ENCODE measurements at regions not wholly inside any gene's neighbourhood (a gene's known extent, or its start where the extent isn't known, plus 50 kb on each side); places are given as distances from the start of the nearest gene placed in this dataset.

GRCh38 chr21:22585558-22585957 is 1587.3 kb downstream of the NCAM2 start:
- Mint-ChIP-seq H3K4me3 (no peak overlapping the region), H3K4me1 (no peaks in the 10 kb centered on the region), H3K27me3 (no peaks in the 10 kb centered on the region), H3K27ac (no peak overlapping the region), H3K9me3 (peaks cover 0 to 8% (median 4%) of the 10 kb centered on the region in 7 donors), H3K36me3 (no peaks in the 10 kb centered on the region)
- Histone ChIP-seq H3K36me3 (ENCODE audit: control insufficient read depth, insufficient read depth, low read length) (no peaks in the 10 kb centered on the region), H3K27me3 (ENCODE audit: control insufficient read depth, insufficient read depth, low read length) (no peaks in the 10 kb centered on the region), H3K4me1 (ENCODE audit: control insufficient read depth, insufficient read depth, low read length, poor library complexity, severe bottlenecking) (no peaks in the 10 kb centered on the region), H3K4me3 (ENCODE audit: low read depth, low read length) (no peak overlapping the region), H3K27ac (ENCODE audit: insufficient read depth, low read length, poor library complexity, severe bottlenecking) (no peak overlapping the region), H3K9me3 (ENCODE audit: control insufficient read depth in 2 of 2, low read length in 2 of 2) (peaks cover 0 to 7% of the 10 kb centered on the region in 2 experiments)
- no peak for ATAC-seq (ENCODE audit: low read depth in 2 of 2)
- no peak for DNase-seq

DNA sequence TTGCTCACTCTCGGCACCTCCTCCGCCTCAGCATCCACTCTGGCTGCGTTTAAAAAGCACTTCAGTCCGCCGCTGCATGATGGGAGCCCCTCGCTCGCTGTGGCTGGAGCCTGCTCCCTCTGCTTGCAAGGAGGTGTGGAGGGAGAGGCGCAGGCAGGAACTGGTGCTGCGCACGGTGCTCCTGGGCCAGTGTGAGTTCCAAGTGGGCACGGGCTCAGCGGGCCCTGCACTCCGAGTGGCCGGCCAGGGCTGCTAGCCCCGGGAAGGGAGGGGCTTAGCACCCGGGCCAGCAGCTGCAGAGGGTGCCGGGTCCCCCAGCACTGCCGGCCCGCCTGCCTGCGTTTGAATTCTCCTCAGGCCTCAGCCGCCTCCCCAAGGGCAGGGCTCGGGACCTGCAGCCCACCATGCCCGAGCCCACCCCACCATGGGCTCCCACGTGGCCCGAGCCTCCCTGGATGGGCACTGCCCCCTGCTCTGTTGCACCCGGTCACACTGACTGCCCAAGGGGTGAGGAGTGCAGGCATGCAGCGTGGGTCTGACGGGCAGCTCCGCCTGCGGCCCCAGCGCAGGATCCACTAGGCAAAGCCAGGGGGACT is 1599.5 kb downstream of the NCAM2 start:
- Mint-ChIP-seq H3K4me3 (no peak overlapping the region), H3K27me3 (no peaks in the 10 kb centered on the region), H3K4me1 (no peaks in the 10 kb centered on the region), H3K27ac (no peak overlapping the region), H3K36me3 (no peaks in the 10 kb centered on the region), H3K9me3 (peaks cover 0 to 34% (median 10%) of the 10 kb centered on the region in 7 donors)
- ATAC-seq (ENCODE audit: low read depth in 2 of 2) (no peak), DNase-seq (no peak)
- Histone ChIP-seq H3K36me3 (ENCODE audit: control insufficient read depth, insufficient read depth, low read length) (no peaks in the 10 kb centered on the region), H3K4me3 (ENCODE audit: low read depth, low read length) (no peak overlapping the region), H3K27ac (ENCODE audit: insufficient read depth, low read length, poor library complexity, severe bottlenecking) (no peak overlapping the region), H3K27me3 (ENCODE audit: control insufficient read depth, insufficient read depth, low read length) (no peaks in the 10 kb centered on the region), H3K4me1 (ENCODE audit: control insufficient read depth, insufficient read depth, low read length, poor library complexity, severe bottlenecking) (no peaks in the 10 kb centered on the region), H3K9me3 (ENCODE audit: control insufficient read depth in 2 of 2, low read length in 2 of 2) (peaks cover 0 to 4% of the 10 kb centered on the region in 2 experiments)

DNA sequence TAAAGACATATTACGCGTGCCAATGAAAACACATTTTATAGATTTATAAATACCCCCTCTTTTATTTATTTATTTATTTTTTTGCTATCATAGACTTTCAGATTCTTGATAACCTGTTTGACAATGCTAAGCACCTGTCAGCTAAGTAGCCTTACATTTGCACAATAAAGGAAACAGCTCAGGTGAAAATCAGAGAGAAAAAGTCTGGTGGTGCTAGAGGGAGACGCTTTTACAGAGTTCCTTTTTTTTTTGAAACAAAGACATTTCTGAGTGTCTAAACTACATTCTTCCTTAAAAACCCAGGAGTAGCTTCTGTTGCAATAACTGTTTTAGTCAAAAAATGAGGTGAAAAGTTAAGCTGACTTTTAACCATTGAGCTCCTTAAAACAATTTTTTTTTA is 1611.6 kb downstream of the NCAM2 start:
- DNase-seq: no peak
- no peaks in the 10 kb centered on the region for H3K36me3 Mint-ChIP-seq
- Histone ChIP-seq H3K4me1 (ENCODE audit: control insufficient read depth, insufficient read depth, low read length, poor library complexity, severe bottlenecking) (no peaks in the 10 kb centered on the region), H3K9me3 (ENCODE audit: control insufficient read depth in 2 of 2, low read length in 2 of 2) (peaks cover 6 to 11% of the 10 kb centered on the region in 2 experiments), H3K27me3 (ENCODE audit: control insufficient read depth, insufficient read depth, low read length) (no peaks in the 10 kb centered on the region), H3K27ac (ENCODE audit: insufficient read depth, low read length, poor library complexity, severe bottlenecking) (no peak overlapping the region), H3K36me3 (ENCODE audit: control insufficient read depth, insufficient read depth, low read length) (no peaks in the 10 kb centered on the region), H3K4me3 (ENCODE audit: low read depth, low read length) (no peak overlapping the region)
- H3K27me3 Mint-ChIP-seq: no peaks in the 10 kb centered on the region
- H3K4me3 Mint-ChIP-seq: no peak overlapping the region
- no peak overlapping the region for H3K27ac Mint-ChIP-seq
- H3K9me3 Mint-ChIP-seq: peaks cover 0 to 17% (median 3%) of the 10 kb centered on the region in 7 donors
- no peak for ATAC-seq (ENCODE audit: low read depth in 2 of 2)
- H3K4me1 Mint-ChIP-seq: no peaks in the 10 kb centered on the region

GRCh38 chr21:22627911-22628310 is 1629.7 kb downstream of the NCAM2 start:
- no peak overlapping the region for H3K27ac Mint-ChIP-seq

GRCh38 chr21:22630953-22631465 is 1632.8 kb downstream of the NCAM2 start:
- peaks cover 0 to 3% of the 10 kb centered on the region in 2 experiments for H3K9me3 ChIP-seq (ENCODE audit: control insufficient read depth in 2 of 2, low read length in 2 of 2)
- no peaks in the 10 kb centered on the region for H3K36me3 ChIP-seq (ENCODE audit: control insufficient read depth, insufficient read depth, low read length)
- Mint-ChIP-seq H3K27ac (peak overlapping the region in 1 of 3 donors; percentile 64), H3K4me3 (no peak overlapping the region), H3K27me3 (no peaks in the 10 kb centered on the region), H3K9me3 (peaks cover 0 to 7% (median 5%) of the 10 kb centered on the region in 7 donors), H3K36me3 (no peaks in the 10 kb centered on the region), H3K4me1 (no peaks in the 10 kb centered on the region)
- no peak for DNase-seq
- no peaks in the 10 kb centered on the region for H3K4me1 ChIP-seq (ENCODE audit: control insufficient read depth, insufficient read depth, low read length, poor library complexity, severe bottlenecking)
- H3K27me3 ChIP-seq (ENCODE audit: control insufficient read depth, insufficient read depth, low read length): no peaks in the 10 kb centered on the region
- H3K4me3 ChIP-seq (ENCODE audit: low read depth, low read length): no peak overlapping the region
- H3K27ac ChIP-seq (ENCODE audit: insufficient read depth, low read length, poor library complexity, severe bottlenecking): no peak overlapping the region
- ATAC-seq (ENCODE audit: low read depth in 2 of 2): no peak

More at GRCh38 chr21:22627911-22628310, 1629.7 kb downstream of the NCAM2 start:
- H3K4me3 ChIP-seq (ENCODE audit: low read depth, low read length): no peak overlapping the region
- H3K27me3 ChIP-seq (ENCODE audit: control insufficient read depth, insufficient read depth, low read length): no peaks in the 10 kb centered on the region
- no peaks in the 10 kb centered on the region for H3K36me3 ChIP-seq (ENCODE audit: control insufficient read depth, insufficient read depth, low read length)
- no peaks in the 10 kb centered on the region for H3K27me3 Mint-ChIP-seq
- H3K9me3 Mint-ChIP-seq: peaks cover 0 to 17% (median 6%) of the 10 kb centered on the region in 7 donors
- H3K9me3 ChIP-seq (ENCODE audit: control insufficient read depth in 2 of 2, low read length in 2 of 2): peaks cover 0 to 6% of the 10 kb centered on the region in 2 experiments
- H3K4me3 Mint-ChIP-seq: no peak overlapping the region
- no peaks in the 10 kb centered on the region for H3K36me3 Mint-ChIP-seq
- H3K27ac ChIP-seq (ENCODE audit: insufficient read depth, low read length, poor library complexity, severe bottlenecking): no peak overlapping the region
- H3K4me1 Mint-ChIP-seq: no peaks in the 10 kb centered on the region
- no peaks in the 10 kb centered on the region for H3K4me1 ChIP-seq (ENCODE audit: control insufficient read depth, insufficient read depth, low read length, poor library complexity, severe bottlenecking)
- DNase-seq (no peak), ATAC-seq (ENCODE audit: low read depth in 2 of 2) (no peak)

DNA sequence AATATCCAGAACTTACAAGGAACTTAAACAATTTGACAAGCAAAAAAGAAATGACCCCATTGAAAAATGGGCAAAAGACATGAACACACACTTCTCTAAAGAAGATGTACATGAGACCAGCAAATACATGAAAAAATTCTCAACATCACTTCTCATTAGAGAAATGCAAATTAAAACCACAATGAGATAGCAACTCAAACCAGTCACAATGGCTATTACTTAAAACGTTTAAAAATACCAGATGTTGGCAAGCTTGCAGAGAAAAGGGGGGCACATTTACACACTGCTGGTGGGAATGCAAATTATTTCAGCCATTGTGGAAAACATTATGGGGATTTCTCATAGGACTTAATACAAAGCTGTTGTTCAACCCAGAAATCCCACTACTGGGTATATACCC is 1634.0 kb downstream of the NCAM2 start:
- H3K4me3 Mint-ChIP-seq: no peak overlapping the region
- no peak for ATAC-seq (ENCODE audit: low read depth in 2 of 2)
- H3K27me3 Mint-ChIP-seq: no peaks in the 10 kb centered on the region
- H3K36me3 ChIP-seq (ENCODE audit: control insufficient read depth, insufficient read depth, low read length): no peaks in the 10 kb centered on the region
- H3K9me3 ChIP-seq (ENCODE audit: control insufficient read depth in 2 of 2, low read length in 2 of 2): peaks cover 0 to 3% of the 10 kb centered on the region in 2 experiments
- no peaks in the 10 kb centered on the region for H3K27me3 ChIP-seq (ENCODE audit: control insufficient read depth, insufficient read depth, low read length)
- no peaks in the 10 kb centered on the region for H3K36me3 Mint-ChIP-seq
- no peak overlapping the region for H3K4me3 ChIP-seq (ENCODE audit: low read depth, low read length)
- H3K4me1 Mint-ChIP-seq: no peaks in the 10 kb centered on the region
- H3K4me1 ChIP-seq (ENCODE audit: control insufficient read depth, insufficient read depth, low read length, poor library complexity, severe bottlenecking): no peaks in the 10 kb centered on the region
- H3K9me3 Mint-ChIP-seq: peaks cover 0 to 7% (median 5%) of the 10 kb centered on the region in 7 donors
- H3K27ac ChIP-seq (ENCODE audit: insufficient read depth, low read length, poor library complexity, severe bottlenecking): no peak overlapping the region
- no peak overlapping the region for H3K27ac Mint-ChIP-seq
- DNase-seq: no peak

DNA sequence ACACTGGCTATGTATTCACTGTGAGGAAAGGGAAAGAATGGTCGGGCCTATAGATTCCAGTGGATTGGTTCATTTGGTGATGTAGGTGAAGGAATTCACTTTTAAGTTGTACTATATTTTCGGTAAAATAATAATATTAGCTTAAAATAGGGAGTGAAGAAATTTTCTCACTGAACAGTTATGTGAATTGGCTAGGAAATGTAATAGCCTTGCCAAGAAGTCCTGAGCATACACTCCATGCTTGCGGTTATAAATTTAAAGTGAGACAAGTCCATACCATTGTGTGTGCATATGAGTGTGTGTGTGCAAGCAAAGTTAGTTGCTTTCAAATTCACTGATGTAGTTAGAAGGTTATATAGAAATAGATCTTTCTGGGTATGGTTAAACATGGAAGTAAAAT is 1651.0 kb downstream of the NCAM2 start:
- H3K9me3 Mint-ChIP-seq: peaks cover 3 to 13% (median 10%) of the 10 kb centered on the region in 7 donors
- H3K27ac Mint-ChIP-seq: no peak overlapping the region
- Histone ChIP-seq H3K36me3 (ENCODE audit: control insufficient read depth, insufficient read depth, low read length) (no peaks in the 10 kb centered on the region), H3K9me3 (ENCODE audit: control insufficient read depth in 2 of 2, low read length in 2 of 2) (peaks cover 0 to 5% of the 10 kb centered on the region in 2 experiments), H3K4me3 (ENCODE audit: low read depth, low read length) (no peak overlapping the region), H3K27me3 (ENCODE audit: control insufficient read depth, insufficient read depth, low read length) (no peaks in the 10 kb centered on the region), H3K4me1 (ENCODE audit: control insufficient read depth, insufficient read depth, low read length, poor library complexity, severe bottlenecking) (no peaks in the 10 kb centered on the region), H3K27ac (ENCODE audit: insufficient read depth, low read length, poor library complexity, severe bottlenecking) (no peak overlapping the region)
- no peaks in the 10 kb centered on the region for H3K27me3 Mint-ChIP-seq
- no peak for DNase-seq
- H3K36me3 Mint-ChIP-seq: no peaks in the 10 kb centered on the region
- peaks cover 0 to 6% (median 0%) of the 10 kb centered on the region in 4 donors for H3K4me1 Mint-ChIP-seq
- H3K4me3 Mint-ChIP-seq: no peak overlapping the region
- no peak for ATAC-seq (ENCODE audit: low read depth in 2 of 2)

DNA sequence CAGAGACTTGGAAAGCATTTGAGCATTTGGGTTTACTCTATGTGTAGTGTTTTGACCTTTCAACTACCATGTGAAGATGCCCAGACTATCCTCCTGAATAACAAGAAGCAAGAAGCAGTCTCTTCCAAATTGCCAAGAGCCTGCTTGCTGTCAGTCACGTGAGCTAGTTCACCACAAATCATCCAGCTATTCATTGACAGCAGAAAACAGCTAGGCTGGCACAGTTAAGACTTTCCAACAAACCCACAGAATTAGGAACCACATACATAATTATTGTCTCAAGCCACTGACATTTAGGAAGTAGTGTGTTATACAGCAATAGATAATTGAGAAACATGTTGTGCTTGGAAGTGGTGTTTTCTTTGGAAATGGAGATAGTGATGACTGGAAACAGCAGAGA is 1652.0 kb downstream of the NCAM2 start:
- DNase-seq: no peak
- Histone ChIP-seq H3K4me3 (ENCODE audit: low read depth, low read length) (no peak overlapping the region), H3K9me3 (ENCODE audit: control insufficient read depth in 2 of 2, low read length in 2 of 2) (peaks cover 0 to 5% of the 10 kb centered on the region in 2 experiments), H3K27ac (ENCODE audit: insufficient read depth, low read length, poor library complexity, severe bottlenecking) (no peak overlapping the region), H3K4me1 (ENCODE audit: control insufficient read depth, insufficient read depth, low read length, poor library complexity, severe bottlenecking) (no peaks in the 10 kb centered on the region), H3K27me3 (ENCODE audit: control insufficient read depth, insufficient read depth, low read length) (no peaks in the 10 kb centered on the region), H3K36me3 (ENCODE audit: control insufficient read depth, insufficient read depth, low read length) (no peaks in the 10 kb centered on the region)
- H3K27me3 Mint-ChIP-seq: no peaks in the 10 kb centered on the region
- ATAC-seq (ENCODE audit: low read depth in 2 of 2): no peak
- H3K9me3 Mint-ChIP-seq: peaks cover 3 to 15% (median 10%) of the 10 kb centered on the region in 7 donors
- H3K27ac Mint-ChIP-seq: no peak overlapping the region
- H3K36me3 Mint-ChIP-seq: no peaks in the 10 kb centered on the region
- peaks cover 0 to 6% (median 0%) of the 10 kb centered on the region in 4 donors for H3K4me1 Mint-ChIP-seq
- H3K4me3 Mint-ChIP-seq: no peak overlapping the region
